PC-3 (cell line): ENCODE measurements at regions not wholly inside any gene's neighbourhood (a gene's known extent, or its start where the extent isn't known, plus 50 kb on each side); places are given as distances from the start of the nearest gene placed in this dataset.

Experiments
- EZH2 ChIP-seq: fragments of 300-600 bp; sonication (generic); IDR thresholded peaks from one replicate; pipeline ENCODE4 v1.6.1; 2017; ENCODE audit warnings: antibody characterized with exemption, mild to moderate bottlenecking, low read length; ENCODE audit not compliant: unreplicated experiment
- EZH2phosphoT487 ChIP-seq: fragments of 300-600 bp; sonication (generic); IDR thresholded peaks from 2 replicates; pipeline ENCODE4 v1.6.1; 2018; ENCODE audit warnings: mild to moderate bottlenecking, antibody characterized with exemption, low read length, borderline replicate concordance
- TF ChIP-seq, protein P1 (sequence below): fragments of 300-600 bp; sonication (generic); conservative IDR thresholded peaks from 2 replicates; pipeline ENCODE4 v1.5.1; 2017; ENCODE audit warnings: antibody characterized with exemption, low read depth, mild to moderate bottlenecking, low read length

- TF ChIP-seq, protein P1, sequence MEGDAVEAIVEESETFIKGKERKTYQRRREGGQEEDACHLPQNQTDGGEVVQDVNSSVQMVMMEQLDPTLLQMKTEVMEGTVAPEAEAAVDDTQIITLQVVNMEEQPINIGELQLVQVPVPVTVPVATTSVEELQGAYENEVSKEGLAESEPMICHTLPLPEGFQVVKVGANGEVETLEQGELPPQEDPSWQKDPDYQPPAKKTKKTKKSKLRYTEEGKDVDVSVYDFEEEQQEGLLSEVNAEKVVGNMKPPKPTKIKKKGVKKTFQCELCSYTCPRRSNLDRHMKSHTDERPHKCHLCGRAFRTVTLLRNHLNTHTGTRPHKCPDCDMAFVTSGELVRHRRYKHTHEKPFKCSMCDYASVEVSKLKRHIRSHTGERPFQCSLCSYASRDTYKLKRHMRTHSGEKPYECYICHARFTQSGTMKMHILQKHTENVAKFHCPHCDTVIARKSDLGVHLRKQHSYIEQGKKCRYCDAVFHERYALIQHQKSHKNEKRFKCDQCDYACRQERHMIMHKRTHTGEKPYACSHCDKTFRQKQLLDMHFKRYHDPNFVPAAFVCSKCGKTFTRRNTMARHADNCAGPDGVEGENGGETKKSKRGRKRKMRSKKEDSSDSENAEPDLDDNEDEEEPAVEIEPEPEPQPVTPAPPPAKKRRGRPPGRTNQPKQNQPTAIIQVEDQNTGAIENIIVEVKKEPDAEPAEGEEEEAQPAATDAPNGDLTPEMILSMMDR = no peak
- TF ChIP-seq EZH2phosphoT487 (no peak), EZH2 (no peak)
Observed at GRCh38 chr11:120056301-120057027, 81.4 kb downstream of the TRIM29 start.
